ENCODE measurements at regions not wholly inside any gene's neighbourhood (a gene's known extent, or its start where the extent isn't known, plus 50 kb on each side); places are given as distances from the start of the nearest gene placed in this dataset.

DNA sequence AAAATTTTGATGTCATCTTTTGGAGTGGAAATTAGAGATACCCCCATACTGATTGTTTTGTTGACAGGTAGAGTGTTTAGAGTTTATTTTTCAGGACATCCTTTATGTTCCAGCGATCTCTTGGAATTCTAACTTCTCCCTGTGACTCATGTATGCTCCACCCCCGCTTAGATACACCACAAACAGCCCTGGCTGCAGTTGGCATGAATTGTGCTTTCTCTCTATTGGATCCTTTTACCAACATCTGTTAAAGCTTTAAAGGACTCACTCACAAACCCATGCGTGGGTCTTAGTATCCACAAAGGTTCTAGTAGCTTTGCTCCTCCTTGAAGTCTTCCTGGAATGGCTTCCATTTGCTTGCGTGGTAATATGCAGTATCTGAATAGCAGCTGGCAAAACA, 409.5 kb upstream of the POU3F3 start:
- DNase-seq (ENCODE audit: low read depth, low spot score) = no peak

DNA sequence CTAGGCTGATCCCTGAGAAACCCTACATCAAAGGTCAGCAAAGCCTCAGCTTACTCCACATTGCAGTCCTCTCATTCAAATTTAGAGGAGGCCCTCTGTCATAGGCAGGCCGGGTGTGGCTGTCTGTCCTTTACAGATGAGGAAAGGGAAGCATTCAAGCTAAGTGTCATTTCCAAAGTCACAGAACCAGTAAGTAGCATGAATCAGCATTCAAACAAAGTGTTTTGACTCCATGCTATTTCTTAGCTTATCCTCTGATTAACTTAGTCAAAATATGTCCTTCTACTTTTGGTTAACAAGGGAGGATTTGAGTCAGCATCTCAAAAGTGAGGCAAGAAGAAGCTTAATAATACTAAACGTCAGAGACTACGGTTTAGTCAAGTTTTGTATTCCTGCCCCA, 409.0 kb upstream of the POU3F3 start:
- no peak for DNase-seq (ENCODE audit: low read depth, low spot score)

DNA sequence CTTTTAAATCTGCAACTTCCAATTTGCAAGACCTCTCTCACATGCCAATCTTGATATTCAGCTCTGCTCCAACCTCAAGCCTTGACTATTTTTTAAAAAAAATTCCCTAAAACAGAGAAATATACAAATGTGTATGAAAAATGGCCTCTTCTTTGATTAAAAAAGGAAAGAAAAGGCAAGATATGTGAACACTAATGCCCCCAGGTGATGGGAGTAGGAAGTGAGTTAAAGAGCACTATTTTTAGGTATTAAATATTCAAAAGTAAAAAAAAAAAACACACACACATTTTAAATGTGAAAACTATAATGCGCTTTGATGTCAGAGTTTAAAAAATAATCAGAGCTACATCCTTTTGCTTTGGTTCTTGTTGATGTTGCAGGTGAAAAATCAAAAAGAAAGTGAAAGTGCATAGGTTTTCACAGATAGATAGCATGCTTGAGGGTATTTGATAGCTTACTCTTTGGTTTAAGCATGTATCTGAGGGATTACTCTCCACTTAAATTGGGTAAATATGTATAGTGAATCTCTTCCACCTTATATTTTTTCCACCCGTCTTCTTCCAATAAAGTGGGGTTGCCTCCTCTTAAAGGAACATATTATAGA, 406.0 kb upstream of the POU3F3 start:
- DNase-seq (ENCODE audit: low read depth, low spot score) = no peak

DNA sequence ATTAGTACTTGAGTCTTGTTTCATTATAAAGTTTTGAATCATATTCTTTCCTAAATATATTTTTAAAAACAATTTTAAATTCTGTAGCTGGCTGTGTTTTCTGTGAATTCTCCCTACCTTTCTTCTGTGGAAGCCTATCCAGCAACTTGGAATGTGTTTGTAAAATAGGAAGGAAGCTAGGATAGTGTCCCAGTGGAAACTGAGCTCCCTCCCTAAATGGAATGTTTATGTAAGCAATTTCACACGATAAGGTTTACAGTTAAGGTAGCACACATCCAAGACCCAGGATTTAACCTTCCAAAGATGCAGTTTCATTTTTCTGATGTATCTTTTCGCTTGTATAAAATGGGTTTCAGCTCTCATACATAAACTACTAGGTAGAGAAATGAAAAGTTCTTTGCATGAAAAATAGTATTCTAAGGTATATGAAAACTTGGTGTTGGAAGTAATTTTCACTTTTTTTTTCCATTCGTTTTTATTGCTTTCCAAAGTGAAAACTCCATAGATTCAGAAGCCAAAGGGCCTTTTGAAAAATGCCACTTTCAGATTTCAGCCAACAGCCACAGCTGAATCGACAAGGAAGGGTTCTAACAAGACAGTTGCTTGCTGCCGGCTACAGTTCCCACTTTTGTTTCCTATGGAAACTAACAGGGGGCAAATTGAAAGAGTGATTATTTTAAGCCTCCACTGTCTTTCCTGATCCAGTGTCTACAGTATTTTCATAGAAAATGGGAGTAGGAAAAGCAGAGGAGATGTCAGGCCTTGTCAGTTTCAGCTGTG, 405.1 kb upstream of the POU3F3 start:
- no peak for DNase-seq (ENCODE audit: low read depth, low spot score)

DNA sequence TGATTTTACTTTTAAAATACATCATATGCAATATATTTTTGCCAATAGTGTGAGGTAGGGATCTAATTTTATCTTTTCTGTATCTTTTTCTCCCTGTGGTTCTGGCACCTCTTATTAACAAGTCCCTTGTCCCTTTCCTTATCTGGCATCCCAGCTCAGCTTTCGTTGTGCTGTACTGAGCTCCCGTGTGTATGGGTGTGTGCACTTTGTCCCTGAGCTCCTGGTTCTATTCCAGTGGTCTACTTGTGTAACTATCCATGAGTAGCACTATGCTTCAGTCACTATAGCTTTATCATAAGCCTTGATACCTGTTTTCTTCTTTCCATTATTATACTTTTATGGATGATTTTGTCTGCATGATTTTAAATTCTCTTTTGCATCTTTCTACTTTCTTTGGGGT, 401.4 kb upstream of the POU3F3 start:
- DNase-seq (ENCODE audit: low read depth, low spot score) = no peak

DNA sequence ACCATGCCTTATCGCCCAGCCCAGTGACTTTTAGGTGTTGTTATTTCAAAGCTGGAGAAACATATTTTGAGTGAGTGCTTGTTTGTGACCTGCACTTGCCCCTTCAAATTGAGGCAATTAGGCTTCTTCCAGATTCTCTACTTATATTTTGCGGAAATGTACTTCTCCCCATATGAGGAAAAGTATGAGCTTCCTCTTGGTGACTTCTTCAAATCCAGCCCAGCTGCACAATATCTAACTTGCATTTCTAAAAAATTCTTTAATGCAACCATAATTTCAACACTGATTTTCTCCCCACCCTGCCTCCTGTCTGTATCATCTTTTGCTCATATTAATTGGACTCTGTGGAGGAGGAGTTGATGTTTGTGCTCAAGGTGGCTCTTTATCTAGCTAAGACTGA, 391.2 kb upstream of the POU3F3 start:
- no peak for DNase-seq (ENCODE audit: low read depth, low spot score)

DNA sequence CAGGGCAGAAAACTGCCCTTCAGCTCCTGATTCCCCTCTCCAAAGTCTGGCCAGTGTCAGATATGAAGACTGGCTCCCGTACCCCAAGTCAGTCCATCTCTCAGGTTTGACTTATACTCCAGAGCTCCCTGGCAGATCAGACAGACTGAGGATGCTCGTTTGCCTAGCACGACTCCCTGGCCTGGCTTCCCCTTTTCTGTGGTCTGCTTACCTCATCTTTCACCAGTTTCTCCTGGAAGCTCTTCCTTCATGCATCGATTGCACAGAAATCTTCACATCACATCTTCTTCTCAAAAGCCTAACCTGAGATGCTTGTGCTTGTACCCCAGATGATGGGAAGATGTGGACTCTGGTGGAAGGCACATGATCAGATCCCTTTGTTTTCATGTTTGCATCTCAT, 387.9 kb upstream of the POU3F3 start:
- DNase-seq (ENCODE audit: low read depth, low spot score) = no peak

DNA sequence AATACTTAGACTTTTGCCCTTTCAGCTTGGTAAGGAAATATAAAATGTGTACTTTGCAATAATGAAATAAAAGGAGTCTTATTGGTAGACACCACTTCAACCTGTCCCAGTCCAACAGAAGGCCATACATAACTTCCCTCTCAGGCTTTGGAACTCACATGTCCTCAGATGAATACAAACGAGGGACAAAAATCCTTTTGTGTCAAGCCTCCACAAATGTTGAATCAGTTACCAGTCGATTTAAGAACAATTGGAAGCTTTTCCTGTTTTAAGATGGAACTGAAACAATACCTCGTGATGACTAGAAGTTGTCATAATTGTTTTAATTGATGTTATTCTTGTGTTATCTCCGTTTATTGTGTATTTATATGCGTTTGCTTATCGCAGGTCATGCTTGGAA, 385.1 kb upstream of the POU3F3 start:
- no peak for DNase-seq (ENCODE audit: low read depth, low spot score)

DNA sequence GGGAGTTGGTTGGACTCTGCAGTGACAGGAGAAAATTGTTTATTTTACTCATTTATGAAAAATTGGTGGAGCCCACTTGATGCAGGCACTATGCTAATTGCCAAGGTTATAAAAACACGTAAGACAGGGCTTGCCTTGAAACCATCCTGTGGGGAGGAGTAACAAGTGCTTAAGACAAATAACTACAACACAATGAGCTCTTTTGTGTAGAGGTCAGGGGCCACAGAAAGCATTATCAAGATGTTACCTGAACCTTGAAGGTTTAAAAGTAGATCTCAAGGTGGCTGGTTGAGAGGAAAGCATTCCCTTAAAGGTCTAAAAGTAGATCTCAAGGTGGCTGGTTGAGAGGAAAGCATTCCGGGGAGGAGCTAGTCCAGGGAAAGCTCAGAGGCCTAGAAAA, 381.8 kb upstream of the POU3F3 start:
- peak; percentile 6 for DNase-seq (ENCODE audit: low read depth, low spot score)

DNA sequence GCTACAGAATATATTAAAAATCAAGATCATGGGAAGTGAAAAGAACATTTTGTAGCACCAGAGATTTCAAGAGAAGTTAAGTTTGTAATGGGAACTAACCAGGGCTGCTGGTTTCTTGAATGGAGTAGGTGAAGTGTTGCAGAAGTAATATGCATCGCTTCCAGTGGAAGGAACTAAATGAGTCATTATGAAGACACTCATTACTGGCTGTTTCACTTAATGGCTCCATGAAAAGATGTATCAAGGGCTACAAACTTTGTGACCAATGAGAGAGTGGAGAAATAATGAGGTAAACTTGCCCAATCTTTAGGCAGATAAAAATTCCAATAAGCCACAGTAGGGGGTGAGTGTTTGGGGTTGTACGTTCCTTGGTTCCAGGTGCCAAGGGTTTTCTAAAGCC, 380.4 kb upstream of the POU3F3 start:
- DNase-seq (ENCODE audit: low read depth, low spot score) = no peak

DNA sequence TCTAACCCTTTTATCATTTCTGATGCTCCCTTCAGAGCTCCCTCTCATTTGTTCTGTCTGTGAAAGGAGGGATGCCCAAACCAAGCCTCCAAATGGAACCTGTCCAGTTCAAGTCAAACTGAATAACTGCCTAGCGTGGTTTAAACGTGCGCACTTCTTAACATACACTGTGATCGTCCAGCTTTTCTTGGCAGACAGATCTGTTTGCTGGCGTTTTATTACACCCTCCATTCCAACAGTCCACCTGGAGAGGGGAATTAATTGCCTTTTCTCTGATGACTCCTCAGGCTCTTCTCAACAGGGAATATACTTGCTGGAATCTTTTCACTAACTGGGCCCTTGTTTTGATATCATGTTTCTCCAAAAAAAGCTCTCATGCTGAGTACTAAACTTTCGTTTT, 379.2 kb upstream of the POU3F3 start:
- DNase-seq (ENCODE audit: low read depth, low spot score) = no peak

DNA sequence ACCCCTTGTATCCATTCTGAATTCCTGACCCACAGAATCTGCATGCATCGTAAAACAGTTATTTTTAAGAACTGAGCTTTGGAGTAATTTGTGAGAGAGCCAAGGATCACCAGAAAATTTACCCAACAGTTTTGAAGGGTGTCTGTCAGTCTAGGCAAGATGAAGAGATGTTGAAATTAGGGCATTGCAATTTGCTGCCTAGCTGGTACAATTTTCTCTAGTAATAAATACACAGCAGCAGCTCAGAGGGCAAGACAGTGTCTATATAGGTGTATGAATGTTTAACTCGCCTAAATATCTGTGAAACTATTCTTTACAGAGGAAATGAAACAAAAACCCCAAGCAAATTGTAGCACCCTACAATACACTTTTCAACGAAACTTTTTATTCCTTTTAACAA, 377.8 kb upstream of the POU3F3 start:
- no peak for DNase-seq (ENCODE audit: low read depth, low spot score)

DNA sequence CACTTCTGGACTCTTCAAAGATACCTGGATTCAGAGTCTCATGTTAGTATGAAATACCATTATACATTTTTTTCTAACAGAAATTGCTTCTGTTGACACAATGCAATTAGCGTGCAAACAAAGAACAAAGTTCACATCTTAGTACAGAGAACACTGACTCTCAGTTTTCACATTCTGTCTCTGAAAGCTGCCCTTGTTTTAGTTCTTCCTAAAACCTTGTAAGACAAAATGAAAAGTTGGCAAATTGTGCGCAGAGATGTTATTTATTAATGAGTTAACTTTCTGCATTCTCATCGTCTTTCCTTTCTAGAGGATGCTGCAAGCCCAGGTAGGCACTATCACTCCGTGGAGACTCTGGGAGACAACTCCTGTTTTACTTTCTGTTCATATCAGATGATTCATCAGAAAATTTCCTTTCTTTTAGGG, 377.3 kb upstream of the POU3F3 start:
- DNase-seq (ENCODE audit: low read depth, low spot score) = no peak

DNA sequence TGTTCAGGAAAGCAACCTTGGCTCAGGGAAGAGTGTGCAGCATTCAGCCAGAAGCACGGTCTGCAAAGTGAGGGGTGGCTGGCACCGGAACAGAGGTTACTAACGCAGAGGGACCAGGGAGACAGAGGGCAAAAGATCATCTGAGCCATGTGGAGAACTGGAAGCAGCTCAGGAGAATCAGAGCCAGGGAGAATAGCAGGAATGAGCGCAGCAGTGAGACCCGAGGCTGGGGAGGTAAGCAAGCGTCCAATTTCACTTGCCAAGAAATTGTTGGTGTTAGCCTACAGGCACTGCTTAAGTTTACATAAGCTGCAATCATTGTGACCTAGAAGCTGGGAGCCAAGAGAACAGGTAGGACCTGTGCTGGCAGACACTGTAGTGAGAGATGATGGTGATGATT, 372.6 kb upstream of the POU3F3 start:
- DNase-seq (ENCODE audit: low read depth, low spot score) = no peak

DNA sequence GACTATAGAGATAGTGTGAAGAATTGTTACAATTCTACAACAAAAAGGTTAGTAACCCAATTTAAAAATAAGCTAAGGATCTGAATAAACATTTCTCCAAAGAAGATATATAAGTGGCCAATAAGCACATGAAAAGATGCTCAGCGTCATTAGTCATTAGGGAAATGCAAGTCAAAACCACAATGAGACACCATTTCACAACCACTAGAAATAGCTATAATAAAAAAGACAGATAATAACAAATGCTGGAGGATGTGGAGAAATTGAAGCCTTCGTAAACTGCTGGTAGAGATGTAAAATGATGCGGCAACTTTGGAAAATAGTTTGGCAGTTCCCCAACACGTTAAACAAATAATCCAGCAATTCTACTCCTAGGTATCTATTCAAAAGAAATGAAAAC, 366.5 kb upstream of the POU3F3 start:
- no peak for DNase-seq (ENCODE audit: low read depth, low spot score)

DNA sequence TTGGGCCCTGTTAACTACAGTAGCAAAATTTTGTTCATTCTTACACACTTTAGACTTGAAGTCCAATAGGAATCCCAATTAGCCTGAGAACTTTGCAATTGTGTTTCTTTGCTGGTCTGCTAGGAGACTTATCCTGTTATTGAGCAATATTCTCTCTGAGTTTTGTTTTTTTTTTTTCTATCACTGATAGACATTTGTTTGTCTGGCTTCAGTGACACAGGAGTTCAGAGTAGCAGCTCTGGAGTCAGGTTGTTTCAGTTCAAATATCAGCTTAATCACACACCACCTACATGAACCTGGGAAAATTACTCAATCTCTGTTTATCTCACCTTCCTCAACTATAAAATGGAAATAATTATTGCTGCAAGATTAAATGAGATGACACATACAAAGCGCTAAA, 360.2 kb upstream of the POU3F3 start:
- DNase-seq (ENCODE audit: low read depth, low spot score) = no peak

DNA sequence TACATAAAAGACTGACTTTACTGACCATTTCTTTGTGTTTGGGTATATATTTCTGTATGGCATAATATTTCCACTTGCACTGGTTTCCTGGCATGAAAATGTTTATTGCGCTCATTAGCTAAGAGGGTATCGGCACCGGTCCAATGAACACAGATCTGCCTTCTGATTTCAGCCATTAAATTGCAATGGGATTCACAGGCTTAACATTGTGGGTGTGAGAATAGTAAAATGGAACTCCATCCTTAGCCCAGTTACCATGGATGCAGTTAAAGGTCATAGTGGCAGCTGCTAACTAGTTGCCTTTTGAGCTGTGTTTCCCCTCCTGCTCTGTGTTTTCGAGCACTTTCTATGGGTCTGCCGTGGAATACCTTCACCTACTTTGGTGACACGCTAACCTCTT, 352.6 kb upstream of the POU3F3 start:
- no peak for DNase-seq (ENCODE audit: low read depth, low spot score)

DNA sequence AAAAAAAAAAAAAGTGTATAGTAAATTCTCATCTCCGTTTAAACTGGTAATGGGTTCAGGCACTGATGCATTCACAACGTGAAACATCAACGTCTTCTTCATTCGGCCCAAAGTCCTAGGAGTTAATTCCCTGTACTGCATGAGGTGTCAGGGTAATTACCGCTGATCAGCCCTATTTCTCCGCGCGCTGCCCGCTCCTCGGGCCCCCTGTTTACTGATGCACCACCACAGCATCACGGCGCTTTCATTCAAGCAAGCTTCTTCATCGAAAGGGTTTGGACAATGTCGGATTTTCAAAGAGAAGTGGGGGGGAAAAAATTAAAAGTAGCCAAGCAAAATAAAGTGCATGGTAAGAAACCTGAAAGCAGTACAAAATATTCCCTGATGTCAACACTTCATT, 352.0 kb upstream of the POU3F3 start:
- no peak for DNase-seq (ENCODE audit: low read depth, low spot score)

DNA sequence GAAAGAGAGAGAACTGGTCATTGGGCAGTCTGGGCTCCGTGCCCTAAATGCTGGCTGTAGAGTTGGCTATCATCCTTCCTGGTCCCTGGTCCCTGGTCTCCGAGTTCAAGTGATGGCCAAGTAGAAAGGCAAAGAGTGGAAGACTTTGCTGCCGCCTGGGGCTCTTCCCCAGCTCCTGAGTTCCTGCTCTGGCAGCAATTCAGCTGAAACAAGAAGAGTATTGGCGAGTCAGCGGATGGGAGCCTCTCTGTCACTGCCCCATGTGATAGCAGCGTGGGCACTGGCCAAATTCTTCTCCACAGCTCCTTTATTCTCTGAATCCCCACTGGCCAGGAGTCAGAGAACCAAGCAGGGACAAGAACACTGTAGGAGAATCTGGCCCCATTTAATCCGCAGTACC, 351.0 kb upstream of the POU3F3 start:
- no peak for DNase-seq (ENCODE audit: low read depth, low spot score)

DNA sequence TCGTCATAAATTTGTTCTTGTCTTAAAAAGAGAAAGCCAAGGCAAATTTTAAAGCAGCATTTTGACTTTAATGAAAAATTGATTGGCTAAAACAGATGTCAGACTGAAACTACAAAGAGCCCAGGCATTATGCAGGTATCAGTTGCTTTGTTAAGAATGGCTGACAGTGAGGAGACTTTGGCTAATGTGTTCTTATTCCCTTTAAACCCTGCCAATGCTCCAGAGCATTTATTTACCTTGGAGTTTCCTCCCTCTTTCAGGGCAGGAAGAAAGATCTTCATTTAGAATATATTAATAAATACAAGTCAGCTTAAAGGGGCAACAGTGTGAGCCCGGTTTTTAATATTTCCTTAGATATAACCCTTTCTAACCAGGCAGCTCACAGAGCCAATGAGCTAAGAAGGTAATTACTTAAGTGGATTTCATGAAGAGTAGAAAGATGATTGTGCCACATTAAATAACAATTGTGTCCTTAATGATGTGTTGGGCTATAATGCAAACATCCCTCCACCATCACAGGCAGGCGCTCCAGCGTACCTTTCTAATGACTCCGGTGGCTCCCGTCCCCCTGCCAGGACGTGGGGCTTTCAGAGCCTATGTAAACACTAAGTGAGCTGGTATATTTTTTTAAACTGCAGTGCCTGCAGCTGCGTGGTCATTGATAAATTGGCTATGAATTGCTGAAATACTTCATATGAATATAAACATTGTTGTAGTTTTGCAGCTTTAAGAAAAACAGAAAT, 349.4 kb upstream of the POU3F3 start:
- DNase-seq (ENCODE audit: low read depth, low spot score) = no peak

DNA sequence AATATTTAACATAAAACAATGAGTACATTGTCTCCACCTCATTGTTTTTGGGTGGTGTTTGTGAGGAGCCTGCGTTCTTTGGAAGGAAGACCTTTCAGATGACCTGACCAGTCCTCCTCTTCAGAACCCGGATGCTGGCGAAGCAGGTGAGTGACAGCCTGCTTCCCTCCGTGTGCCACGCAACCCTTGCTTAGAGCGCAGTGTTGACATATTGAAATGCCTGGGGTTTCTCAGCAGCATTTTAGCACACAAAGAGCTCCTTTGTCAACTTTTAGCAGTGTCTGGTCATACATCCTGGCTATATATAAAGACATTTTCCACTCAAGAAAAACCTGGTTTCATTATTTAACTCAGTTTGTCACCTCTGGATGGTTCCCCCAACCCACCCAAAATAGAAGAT, 335.7 kb upstream of the POU3F3 start:
- DNase-seq (ENCODE audit: low read depth, low spot score) = no peak

DNA sequence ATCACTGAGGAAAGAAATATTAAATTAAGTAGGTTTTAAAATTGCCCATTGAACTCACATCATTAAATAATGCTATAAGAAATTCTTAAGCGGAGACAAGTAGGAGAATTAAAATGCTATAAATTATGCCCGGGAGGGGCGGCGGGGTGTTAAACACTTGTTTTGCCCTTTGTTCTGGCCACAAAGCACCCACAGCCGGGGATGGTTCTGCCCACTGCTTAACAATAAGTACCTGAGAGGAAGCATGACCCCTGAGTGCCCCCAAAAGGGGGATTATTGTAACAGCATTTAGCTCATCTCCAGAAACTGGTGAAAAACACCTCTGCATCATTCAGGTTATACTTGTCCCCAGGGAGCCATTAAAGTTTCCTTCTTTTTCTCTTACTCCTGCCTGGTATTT, 332.7 kb upstream of the POU3F3 start:
- peak; percentile 24 for DNase-seq (ENCODE audit: low read depth, low spot score)

DNA sequence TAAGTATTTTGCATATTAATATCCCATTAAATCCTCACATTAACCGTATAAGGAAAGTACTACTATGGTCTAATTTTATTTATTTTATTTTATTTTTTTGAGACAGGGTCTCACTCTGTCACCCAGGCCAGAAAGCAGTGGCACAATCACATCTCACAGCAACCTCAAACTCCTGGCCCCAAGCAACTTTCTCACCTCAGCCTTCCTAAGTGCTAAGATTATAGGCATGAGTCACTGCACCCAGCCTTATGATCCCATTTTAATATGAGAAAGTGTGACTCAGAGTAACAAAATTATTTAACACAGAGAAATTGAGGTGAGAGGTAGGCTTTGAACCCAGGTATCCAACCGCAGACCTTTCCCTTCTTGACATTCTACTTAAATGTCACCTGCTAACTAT, 330.0 kb upstream of the POU3F3 start:
- no peak for DNase-seq (ENCODE audit: low read depth, low spot score)
